ENCODE measurements at regions not wholly inside any gene's neighbourhood (a gene's known extent, or its start where the extent isn't known, plus 50 kb on each side); places are given as distances from the start of the nearest gene placed in this dataset.

DNA sequence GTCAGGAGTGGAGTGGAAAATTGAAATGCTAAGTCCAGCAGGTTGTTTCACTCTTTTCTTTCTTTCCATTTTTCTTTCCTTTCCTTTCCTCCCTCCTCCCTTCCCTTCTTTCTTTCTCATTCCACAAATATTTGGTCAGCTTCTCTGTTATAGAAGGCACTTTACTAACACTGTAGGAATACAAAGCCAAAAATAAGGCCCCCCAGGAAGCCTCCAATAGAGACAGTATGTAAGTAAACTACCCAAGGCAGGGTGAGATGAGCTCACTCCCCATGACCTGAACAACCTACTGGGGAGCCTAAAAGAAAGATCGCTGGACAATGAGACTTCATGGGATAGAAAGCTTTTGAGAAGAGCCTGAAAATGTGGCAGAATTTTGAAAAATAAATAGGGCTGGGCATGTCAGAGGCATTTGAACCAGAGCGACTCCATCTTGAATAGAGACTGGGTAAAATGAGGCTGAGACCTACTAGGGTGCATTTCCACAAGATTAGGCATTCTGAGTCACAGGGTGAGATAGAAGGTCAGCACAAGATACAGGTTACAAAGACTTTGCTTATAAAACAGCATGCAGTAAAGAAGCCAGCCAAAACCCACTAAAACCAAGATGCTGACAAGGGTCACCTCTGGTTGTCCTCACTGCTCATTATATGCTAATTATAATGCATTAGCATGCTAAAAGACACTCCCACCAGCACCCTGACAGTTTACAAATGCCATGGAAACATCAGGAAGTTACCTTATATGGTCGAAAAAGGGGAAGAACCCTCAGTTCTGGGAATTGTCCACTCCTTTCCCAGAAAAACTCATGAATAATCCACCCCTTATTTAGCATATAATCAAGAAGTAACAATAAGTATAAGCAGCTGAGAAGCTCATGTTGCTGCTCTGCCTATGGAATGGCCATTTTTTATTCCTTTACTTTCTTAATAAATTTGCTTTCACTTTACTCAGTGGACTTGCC, 158.9 kb upstream of the EGFLAM start:
- DNase-seq (ENCODE audit: low spot score): no peak

DNA sequence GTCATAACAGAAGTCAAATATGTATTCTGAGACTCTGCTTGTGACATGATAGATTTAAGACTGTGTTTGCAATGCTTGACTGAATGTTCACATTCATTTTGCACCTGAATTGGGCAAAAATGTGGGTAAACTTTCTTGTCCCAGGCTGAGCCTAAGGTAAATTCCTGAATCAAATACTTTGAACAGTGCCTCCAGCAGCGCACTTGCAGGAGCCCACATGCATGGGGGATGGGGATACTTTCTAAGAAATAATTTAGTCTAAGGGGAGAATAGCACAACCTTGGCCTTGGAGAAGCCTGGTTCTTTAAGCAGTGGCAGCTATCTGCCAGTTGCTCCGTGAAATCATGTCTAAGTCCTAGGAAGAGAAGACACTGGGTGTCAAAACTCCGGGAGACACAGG, 163.5 kb upstream of the EGFLAM start:
- DNase-seq (ENCODE audit: low spot score): no peak

DNA sequence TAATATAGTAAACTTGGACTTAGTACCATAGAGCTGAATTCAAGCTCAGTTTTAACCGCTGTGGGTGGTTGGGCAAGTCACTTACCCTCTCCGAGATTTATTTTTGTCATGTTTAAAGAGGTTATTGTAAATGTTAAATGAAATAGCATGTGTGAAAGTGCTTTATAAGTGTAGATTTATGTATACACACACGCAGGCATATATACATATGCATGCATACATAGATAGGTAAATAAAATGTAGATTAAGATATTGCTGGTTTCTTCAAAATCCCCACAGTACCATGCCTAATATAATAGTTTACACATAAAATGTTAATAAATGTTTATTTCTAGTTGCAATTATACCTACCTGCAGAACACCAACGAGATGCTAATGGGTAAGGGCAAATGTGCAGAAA, 164.5 kb upstream of the EGFLAM start:
- no peak for DNase-seq (ENCODE audit: low spot score)

DNA sequence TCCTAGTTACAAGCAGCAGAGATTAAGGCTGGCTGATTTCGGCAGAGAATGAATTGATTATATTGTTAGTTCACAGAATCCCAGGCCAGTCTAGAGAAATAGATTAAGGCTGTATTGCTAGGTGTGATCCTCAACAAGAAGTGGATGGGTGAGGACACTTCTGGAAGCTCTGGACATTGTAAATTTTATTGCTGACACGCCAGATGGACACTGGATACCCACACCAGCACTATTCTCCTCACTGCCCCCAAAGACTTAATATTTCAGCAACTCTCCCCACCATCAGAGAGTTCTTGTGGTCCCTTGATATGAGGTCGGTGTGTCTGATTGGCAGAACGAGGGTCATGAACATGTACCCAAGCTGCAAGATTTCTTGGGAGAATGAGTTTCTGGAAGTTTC, 171.6 kb upstream of the EGFLAM start:
- no peak for DNase-seq (ENCODE audit: low spot score)

DNA sequence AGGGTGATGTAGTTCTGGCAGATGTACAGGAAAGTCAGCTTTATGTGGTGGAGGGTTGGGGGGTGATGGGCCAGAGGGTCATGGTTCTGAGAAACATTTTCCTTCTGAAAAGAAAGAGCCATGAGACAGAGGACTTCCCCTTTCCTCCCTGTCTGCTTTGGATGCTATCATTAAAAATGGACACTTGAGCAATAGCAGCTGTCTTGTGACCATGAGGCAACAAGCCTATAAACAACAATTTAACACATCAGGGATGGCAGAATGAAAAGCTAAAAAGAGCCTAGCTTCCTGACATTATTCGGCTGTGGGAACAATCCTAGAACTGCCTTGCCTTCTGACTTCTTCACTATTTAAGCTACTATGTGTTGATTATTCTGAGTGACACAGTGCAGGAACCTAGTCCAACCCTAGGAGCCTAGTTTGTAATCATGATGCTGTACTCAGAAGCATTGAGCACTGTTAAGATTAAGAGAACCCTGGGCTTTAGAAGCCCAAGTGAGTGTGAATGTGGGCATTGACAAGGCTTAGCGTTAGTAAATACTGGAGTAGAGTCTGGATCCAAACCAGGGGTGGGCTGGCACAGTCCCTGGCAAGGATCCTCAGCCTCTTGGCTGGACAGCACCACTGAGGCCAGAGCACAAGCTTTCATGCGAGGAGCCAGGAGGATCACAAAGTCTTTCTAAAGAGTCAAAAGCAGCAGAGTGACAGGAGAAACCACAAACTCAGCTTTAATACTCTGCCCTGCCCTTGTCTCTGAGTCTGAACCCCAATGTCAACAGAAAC, 178.5 kb upstream of the EGFLAM start:
- peak; percentile 12 for DNase-seq (ENCODE audit: low spot score)

DNA sequence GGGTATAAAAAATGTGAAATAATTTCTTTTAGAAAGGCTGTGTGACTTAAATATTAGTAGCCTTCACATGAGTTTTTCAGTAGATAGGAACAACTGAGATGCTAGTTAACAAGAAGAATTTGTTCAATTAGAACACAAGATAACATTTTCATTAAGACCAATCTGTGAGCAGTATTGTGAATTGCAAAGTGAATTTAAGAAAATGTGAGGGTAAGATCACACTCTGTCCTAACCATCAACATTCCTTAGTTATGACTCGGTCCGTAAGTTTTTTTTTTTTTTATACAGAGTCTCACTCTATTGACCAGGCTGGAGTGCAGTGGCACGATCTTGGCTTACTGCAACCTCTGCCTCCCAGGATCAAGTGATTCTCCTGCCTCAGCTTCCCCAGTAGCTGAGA, 180.2 kb upstream of the EGFLAM start:
- DNase-seq (ENCODE audit: low spot score): no peak

DNA sequence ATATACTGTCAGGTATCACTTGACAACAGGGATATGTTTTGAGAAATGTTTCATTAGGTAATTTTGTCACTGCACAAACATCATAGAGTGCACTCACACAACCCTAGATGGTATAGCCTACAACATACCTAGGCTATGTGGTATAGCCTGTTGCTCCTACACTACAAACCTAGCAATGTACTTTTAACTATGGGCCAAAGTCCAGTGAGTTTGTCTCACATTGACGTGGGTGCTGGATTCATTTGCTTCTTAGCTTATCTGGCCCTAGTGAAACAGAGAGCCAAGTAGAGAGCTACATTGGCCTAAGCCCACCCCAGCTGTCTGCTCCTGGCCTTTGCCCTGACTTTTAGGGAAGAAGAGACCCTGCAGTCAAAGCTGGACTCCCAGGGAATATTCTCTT, 180.7 kb upstream of the EGFLAM start:
- DNase-seq (ENCODE audit: low spot score): no peak

DNA sequence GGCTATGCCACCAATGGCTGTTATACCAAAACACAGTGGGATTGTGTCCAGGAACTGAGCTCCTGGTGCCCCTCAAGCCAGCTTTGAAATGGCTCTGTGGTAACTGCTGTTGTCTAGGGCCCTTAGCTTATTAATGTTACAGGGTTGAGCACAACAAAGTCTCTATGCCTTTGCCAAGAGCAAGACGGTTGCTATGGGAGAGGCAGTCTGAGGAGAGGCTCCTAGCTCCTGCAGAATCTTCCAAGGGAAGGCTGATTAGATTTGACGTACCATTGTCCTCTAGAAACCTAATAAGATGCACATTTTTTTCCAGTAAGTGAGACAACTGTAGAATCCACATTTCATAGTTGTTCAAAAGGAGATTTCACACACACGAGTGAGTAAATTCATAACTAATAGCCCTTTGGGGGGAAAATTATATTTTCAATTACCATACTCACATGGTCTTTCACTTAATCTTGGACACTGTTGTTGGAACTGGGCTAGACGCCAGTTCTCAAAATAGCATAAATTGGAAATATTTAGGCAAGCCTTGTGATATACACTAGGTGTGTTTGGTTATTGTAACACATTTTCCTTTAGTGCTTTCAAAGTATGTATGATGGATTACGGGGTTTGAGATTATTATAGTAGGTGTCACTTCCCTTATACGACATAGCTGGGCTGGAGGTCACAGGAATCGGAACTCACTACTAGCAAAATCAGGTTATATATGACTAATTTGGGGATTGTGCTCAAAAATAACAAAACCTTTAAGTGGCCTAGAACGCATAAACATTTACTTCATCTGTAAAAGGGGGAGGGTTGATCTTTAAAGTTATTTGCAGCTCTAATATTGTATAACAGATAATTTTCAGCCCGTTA, 186.3 kb upstream of the EGFLAM start:
- DNase-seq (ENCODE audit: low spot score): no peak

DNA sequence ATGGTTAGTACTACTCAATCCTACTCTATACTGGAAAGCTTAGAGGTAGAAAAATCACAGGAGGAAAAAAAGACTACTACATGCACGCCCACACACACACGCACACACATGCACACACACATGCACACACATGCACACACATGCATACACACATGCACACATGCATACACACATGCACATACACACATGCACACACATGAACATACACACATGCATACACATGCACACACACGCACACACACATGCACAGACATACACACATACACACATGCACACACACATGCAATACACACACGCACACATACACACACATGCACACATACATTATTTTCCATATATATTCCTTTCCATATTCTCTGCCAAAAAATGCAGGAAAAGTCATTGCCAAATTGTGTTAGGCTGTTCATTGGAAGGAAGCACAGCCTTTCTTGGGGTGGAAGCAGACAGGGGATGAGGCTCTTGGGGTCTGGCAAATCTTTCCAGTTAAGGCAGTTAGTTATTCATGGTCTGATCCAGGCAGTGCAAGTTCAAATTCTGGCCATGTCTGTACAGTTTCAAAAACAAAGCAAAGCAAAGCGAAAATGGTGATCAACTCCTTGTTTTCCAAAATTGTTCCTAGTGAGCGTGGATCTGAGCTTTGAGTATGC, 187.9 kb upstream of the EGFLAM start:
- DNase-seq (ENCODE audit: low spot score): no peak

DNA sequence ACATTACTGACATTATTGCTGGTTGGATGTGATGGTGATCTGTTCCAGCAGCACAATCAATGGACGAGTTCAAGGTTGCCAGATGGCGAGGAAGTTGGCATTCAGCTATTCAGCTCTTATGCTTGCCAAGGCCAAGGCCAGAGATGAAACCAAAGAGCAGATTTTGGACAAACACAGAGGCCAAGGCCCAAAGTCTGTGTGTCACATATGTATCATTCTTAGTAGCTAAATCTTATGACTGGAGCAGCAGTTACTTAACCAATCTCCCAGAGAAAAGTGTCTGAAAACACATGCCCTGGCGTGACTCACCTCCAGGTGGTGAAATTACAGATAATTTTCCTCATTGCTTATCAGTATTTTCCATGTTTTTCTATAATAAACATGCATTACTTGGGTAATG, 189.0 kb upstream of the EGFLAM start:
- DNase-seq (ENCODE audit: low spot score): peak; percentile 19

DNA sequence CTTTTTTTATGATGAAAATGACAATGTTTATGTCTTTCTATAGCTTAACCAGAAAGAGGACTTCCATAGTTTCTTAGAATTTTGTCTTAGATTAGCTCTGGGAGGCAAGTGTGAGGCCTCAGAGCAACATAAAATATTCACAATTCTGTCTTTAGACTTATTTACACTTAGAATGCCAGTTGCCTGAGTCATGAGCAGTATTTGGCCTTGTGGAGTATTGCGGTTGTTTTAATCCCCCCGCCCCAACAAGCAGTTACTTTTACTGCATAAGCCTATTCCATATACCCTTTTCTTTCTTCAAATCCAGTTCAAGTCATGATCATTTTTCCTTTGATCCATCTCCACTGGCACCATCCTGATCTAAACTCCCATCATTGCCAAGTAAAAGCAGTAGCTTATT, 198.0 kb upstream of the EGFLAM start:
- no peak for DNase-seq (ENCODE audit: low spot score)

DNA sequence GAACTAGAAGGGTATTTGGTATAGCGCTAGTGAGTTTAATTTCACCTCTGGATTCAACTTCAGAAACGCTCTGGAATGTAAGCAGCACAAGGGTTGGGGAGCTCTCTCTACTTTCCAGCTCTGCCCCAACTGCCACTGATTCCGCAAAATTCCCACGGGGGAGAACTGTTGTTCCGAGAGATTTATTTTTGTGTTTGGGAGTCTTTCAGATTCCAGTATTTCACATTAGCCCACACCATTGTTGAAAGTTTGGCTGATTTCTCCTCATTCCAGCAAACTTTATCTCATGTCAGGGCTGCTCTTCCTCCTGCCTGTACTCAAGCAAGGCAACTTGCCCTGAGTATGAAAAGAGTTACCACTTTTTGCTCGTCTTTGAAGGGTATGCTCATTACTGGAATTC, 198.5 kb upstream of the EGFLAM start:
- no peak for DNase-seq (ENCODE audit: low spot score)

DNA sequence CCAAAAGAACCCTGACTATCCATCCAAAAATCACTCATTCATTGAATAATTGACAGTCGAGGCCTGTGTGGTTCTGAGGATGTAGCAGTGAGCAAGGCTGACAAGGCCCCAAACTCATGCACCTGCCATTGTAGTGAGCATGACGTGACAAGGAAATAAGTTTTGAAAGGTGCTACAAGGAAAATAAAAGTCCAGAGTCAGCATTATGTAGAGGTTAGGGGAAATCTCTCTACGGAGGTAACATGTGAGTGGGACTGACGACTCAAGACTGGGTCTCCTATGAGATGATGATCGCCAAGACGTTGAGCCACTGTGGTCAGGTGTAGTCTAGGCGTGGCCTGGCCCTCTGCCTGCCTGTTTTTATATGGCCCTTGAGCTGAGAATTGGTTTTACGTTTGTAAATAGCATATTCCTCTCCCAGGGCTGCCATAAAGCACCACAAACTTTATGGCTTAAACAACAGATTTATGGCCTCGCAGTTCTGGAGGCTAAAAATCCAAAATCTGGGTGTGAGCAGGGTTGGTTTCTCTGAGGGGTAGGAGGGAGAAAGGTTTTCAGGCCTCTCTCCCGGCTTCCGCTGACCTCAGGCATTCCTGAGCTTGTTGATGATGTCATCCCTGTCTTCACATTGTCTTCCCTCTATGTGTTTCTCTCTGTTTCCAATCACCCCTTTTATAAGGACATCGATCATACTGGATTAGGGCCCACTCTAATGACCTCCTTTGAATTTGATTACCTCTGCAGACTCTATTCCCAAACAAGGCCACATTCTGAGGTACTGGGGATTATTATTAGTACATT, 206.4 kb upstream of the EGFLAM start:
- no peak for DNase-seq (ENCODE audit: low spot score)

DNA sequence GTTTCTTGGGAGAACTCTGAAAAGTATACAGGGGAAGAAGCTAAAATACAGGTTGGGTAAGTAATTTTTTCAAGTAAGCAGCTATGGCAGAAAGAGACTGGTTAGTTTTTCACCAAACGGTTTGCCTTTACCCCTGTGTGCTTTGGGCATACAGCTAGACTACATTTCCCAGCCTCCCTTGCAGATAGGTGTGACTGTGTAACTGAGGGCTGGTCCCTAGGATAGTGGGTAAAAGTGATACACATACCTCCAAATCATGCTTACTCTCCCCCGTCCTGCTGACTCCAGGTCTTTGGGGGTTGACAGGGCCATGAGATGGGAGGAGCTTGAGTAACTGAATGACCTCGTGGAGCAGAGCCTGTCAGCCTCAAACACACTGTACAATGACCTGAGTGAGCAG, 208.6 kb upstream of the GDNF start:
- DNase-seq (ENCODE audit: low spot score): no peak

DNA sequence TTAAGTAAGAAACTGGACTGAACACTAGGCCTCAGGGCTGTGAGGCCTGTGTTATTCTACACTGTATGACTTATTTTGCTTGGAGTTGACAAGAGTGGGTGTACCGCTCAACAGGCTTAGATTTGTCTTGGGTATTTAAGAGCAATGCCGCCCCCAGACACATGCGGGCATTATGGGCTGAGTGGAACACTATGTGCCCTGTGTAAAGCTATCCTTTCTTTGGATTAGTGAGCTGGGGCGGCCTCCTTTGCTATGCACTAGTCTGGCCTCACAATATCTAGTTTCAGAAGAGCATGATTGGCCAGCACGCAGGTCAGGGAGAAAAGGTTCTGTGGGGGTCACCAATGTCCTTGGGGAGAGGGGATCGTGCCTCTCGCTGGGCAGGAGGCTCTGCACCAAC, 206.3 kb upstream of the GDNF start:
- no peak for DNase-seq (ENCODE audit: low spot score)

DNA sequence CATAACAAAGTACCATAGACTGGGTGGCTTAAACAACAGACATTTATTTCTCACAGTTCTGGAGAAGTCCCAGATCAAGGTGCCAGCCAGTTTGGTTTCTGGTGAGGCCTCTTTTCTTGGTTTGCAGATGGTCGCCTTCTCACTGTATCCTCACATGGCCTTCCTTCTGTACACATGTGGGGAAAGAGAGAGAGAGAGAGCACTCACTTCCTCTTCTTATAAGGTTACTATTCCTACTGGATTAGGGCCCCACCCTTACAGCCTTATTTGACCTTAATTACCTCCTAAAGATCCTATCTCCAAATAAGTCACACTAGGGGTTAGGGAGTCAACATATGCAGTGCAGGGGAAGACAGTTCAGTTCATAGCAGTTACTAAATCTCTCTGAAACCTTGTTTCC, 205.6 kb upstream of the GDNF start:
- no peak for DNase-seq (ENCODE audit: low spot score)

DNA sequence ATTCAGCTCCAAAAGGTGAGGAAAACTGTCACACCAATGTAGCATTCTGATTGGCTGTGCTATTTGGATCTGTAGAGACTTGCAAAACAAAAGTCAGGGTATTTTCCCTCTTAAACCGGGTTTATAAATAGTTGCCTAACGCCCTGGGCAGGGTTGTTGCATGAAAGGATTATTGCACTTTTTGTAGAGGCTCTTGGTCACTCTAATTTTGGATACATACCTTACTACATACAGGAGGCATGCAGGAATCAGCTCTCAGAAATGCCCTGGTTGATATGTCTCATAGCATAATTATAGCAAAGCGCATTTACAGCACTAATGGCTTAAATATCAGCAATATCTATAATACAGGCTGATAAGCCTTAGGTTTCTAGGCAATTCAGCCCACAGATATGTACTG, 200.0 kb upstream of the GDNF start:
- DNase-seq (ENCODE audit: low spot score): no peak

DNA sequence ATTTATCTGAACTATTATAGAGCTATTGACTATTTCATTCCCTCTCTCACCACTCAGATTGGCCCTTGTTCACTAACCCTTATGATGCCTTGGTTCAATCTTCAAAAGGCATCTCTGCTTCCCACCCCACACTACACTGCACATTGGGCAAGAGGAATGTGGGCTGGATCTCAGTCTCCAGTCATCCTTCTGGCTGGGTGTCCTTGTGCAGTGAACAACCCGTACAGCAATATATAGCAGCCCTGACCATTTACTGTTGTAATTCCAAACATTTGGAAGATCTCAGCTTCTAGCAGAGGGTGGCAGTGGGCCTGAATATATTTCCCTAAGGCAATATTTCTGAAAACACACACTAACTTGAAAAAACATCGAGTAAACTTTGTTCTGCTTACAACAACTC, 199.2 kb upstream of the GDNF start:
- no peak for DNase-seq (ENCODE audit: low spot score)

DNA sequence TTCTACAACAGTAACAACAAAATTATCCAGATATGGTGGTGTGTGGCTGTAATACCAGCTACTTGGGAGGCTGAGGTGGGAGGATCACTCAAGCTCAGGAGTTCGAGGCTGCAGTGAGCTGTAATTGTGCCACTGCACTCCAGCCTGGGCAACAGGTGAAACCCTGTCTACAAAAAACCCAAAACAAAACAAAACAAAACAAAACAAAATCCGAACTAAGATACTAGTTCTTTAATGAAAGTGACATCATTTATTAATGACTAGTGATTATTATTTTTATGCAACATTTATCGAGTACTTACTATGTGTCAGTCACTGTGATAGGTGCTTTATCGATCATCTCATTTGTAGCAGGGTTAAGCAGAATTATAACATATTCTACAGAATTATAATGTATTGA, 196.9 kb upstream of the GDNF start:
- DNase-seq (ENCODE audit: low spot score): no peak

DNA sequence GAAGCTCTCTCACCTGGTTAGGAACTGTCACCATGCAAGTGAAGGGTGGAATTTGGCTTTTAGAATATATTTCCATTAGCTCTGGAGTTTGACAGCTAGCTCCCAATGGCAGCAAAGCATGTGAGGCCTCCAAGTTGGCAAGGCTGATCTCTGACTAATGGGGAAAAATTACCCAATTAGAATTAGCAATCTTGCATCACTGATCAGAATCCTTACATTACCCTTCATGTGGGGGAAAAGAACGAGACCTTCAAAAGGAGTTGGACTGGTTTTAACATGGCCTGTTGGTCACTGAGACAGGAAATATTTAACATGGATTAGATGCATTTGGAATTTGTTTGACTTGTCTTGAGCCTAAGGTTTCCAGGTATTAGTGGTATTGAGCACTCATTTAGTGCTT, 192.3 kb upstream of the GDNF start:
- DNase-seq (ENCODE audit: low spot score): no peak

DNA sequence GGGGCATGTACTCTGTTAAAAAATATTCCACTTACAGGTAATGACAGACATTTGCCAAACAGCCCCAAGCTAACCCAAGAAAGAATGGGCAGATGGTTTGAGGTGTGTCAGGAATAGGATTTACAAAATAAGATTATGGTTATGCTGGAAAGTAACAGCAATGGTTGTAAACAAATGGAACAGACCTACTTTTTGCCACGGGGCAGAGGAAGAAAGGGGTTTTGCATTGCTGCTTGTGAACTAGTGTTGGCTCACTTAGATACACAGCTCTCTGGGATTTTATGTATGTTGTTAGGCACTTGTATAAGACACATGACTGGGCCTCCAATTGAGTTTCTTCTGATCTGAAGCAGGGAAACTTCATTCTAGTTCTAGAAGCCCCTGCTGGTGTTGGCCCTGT, 191.5 kb upstream of the GDNF start:
- DNase-seq (ENCODE audit: low spot score): no peak
